ENCODE measurements at regions not wholly inside any gene's neighbourhood (a gene's known extent, or its start where the extent isn't known, plus 50 kb on each side); places are given as distances from the start of the nearest gene placed in this dataset.
A peak's percentile ranks its signal among the peaks of the same experiment; 100 is the strongest.

- TF ChIP-seq, protein P1, sequence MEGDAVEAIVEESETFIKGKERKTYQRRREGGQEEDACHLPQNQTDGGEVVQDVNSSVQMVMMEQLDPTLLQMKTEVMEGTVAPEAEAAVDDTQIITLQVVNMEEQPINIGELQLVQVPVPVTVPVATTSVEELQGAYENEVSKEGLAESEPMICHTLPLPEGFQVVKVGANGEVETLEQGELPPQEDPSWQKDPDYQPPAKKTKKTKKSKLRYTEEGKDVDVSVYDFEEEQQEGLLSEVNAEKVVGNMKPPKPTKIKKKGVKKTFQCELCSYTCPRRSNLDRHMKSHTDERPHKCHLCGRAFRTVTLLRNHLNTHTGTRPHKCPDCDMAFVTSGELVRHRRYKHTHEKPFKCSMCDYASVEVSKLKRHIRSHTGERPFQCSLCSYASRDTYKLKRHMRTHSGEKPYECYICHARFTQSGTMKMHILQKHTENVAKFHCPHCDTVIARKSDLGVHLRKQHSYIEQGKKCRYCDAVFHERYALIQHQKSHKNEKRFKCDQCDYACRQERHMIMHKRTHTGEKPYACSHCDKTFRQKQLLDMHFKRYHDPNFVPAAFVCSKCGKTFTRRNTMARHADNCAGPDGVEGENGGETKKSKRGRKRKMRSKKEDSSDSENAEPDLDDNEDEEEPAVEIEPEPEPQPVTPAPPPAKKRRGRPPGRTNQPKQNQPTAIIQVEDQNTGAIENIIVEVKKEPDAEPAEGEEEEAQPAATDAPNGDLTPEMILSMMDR (IDR thresholded peaks at IDR 0.05; ENCODE audit: insufficient read depth, low read length, poor library complexity, severe bottlenecking), result no peak
- Histone ChIP-seq H3K27me3 (ENCODE audit: control insufficient read depth, insufficient read depth, low read length) (no peaks in the 10 kb centered on the region), H3K36me3 (ENCODE audit: control insufficient read depth, insufficient read depth, low read length) (no peaks in the 10 kb centered on the region), H3K4me3 (ENCODE audit: low read depth, low read length) (no peak overlapping the region)
- DNase-seq (ENCODE audit: low read depth), result no peak
These were observed 278.9 kb upstream of the SFRP2 start for GRCh38 chr4:154067786-154068185.

DNA sequence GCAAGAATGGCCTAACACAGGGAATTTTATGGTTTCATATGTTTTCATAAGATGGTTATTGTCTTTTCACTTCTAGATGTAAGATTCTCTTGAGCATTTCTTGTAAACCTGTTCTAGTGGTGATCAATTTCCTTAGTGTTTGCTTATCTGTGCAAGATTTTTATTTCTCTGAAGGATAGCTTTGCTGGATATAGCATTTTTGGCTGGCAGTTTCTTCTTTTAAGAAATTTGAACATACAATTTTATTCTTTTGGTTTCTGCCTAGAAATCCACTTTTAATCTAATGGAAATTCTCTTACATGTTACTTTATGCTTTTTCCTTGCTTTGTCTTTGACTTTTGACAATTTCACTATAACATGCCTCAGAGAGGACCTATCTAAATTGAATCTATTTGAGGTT, 276.5 kb upstream of the SFRP2 start:
- TF ChIP-seq, protein P1 (IDR thresholded peaks at IDR 0.05; ENCODE audit: insufficient read depth, low read length, poor library complexity, severe bottlenecking), result no peak
- DNase-seq (ENCODE audit: low read depth), result no peak
- H3K36me3 ChIP-seq (ENCODE audit: control insufficient read depth, insufficient read depth, low read length), result no peaks in the 10 kb centered on the region
- no peak overlapping the region for H3K4me3 ChIP-seq (ENCODE audit: low read depth, low read length)
- no peaks in the 10 kb centered on the region for H3K27me3 ChIP-seq (ENCODE audit: control insufficient read depth, insufficient read depth, low read length)

GRCh38 chr4:154064244-154064643, 275.4 kb upstream of the SFRP2 start:
- Histone ChIP-seq H3K27me3 (ENCODE audit: control insufficient read depth, insufficient read depth, low read length) (no peaks in the 10 kb centered on the region), H3K36me3 (ENCODE audit: control insufficient read depth, insufficient read depth, low read length) (no peaks in the 10 kb centered on the region), H3K4me3 (ENCODE audit: low read depth, low read length) (no peak overlapping the region)
- DNase-seq (ENCODE audit: low read depth), result no peak
- TF ChIP-seq, protein P1 (IDR thresholded peaks at IDR 0.05; ENCODE audit: insufficient read depth, low read length, poor library complexity, severe bottlenecking), result no peak

- Histone ChIP-seq H3K4me3 (ENCODE audit: low read depth, low read length) (no peak overlapping the region), H3K36me3 (ENCODE audit: control insufficient read depth, insufficient read depth, low read length) (no peaks in the 10 kb centered on the region), H3K27me3 (ENCODE audit: control insufficient read depth, insufficient read depth, low read length) (no peaks in the 10 kb centered on the region)
- DNase-seq (ENCODE audit: low read depth), result no peak
- TF ChIP-seq, protein P1 (IDR thresholded peaks at IDR 0.05; ENCODE audit: insufficient read depth, low read length, poor library complexity, severe bottlenecking), result peak; percentile 27
These were observed 260.7 kb upstream of the SFRP2 start for GRCh38 chr4:154049457-154050181.

- Histone ChIP-seq H3K27me3 (ENCODE audit: control insufficient read depth, insufficient read depth, low read length) (no peaks in the 10 kb centered on the region), H3K4me3 (ENCODE audit: low read depth, low read length) (no peak overlapping the region), H3K36me3 (ENCODE audit: control insufficient read depth, insufficient read depth, low read length) (no peaks in the 10 kb centered on the region)
- TF ChIP-seq, protein P1 (IDR thresholded peaks at IDR 0.05; ENCODE audit: insufficient read depth, low read length, poor library complexity, severe bottlenecking), result no peak
- no peak for DNase-seq (ENCODE audit: low read depth)
These were observed 258.9 kb upstream of the SFRP2 start for GRCh38 chr4:154047733-154048132.

Data from kidney epithelial cell (primary cell).